GM21447 (cell line): ENCODE measurements at regions not wholly inside any gene's neighbourhood (a gene's known extent, or its start where the extent isn't known, plus 50 kb on each side); places are given as distances from the start of the nearest gene placed in this dataset.
A peak's percentile ranks its signal among the peaks of the same experiment; 100 is the strongest.

Experiments
- ATAC-seq: cut with Tn5 transposase; IDR thresholded peaks from one replicate; pipeline ENCODE4 v1.9.1; 2021; ENCODE audit not compliant: unreplicated experiment

GRCh38 chr3:103048068-103048722, 613.4 kb downstream of the ZPLD1 start:
- ATAC-seq, result no peak

DNA sequence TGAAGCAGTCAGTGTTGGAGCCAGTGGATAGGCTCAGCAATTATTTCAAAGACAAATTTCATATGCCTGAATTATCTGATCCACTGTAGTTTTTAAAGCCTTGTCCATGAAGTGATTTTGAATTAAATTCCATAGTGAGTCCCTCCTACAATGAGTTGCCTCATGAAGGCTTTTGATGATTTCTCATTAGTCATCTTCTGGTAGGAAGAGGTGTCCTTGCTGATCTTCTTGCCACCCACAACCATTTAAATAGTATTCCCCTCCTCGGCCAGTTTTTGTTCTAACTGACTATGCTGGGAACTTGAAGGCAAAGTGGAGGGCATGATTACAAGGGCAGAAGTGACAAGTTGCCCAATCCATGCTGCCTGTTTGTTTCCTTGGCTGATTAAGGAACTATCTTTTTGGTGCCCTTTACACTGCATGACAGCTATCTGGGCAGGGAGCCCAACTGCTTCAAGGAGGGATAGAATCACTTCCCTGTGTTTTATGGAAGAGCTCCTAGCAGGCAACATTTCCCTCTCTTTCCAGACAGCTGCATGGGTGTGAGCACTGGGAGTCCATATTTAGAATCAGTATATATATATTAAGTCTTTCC, 617.5 kb downstream of the ZPLD1 start:
- no peak for ATAC-seq

DNA sequence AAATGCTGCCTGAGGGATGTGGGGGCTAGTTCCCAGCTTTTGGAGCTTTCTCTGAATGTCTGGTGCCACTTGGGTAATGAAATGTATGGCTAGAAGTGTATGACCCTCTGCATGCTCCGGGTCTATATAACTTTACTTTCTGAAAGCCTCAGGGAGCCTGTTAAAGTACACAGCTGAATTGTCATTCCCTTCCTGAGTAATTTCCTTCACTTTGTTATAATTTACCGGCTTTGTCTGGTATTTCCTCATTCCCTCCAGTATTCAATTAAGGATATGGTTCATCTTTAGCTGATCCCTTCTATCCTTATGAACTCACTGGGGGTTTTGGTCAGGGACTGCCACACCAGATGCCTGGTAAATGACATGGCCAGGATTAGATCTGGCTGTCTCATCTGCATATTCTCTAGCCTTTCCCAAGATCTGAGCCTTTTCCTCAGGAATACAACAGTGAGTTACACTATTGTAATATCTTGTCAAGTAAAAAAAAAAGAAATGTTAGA, 620.3 kb downstream of the ZPLD1 start:
- no peak for ATAC-seq

DNA sequence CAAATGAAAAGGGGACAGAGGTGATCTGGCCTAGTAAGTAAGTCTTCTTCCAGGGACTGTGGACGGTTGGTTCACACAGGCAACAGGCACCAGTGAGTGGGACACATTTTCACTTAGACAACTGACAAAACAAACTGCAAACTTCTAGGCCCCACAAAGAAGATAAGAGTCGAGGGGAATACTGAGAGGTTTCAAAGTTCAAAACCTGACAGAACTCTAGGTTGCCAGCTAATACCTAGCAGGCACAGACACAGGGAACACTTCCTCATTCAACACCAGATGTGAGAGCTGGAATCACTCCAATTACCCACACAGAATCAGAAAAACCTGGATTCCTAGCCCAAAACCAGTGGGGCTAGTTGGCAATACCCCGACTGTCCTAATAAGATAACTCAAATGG, 621.7 kb downstream of the ZPLD1 start:
- no peak for ATAC-seq

GRCh38 chr3:103057003-103057402, 622.2 kb downstream of the ZPLD1 start:
- no peak for ATAC-seq

DNA sequence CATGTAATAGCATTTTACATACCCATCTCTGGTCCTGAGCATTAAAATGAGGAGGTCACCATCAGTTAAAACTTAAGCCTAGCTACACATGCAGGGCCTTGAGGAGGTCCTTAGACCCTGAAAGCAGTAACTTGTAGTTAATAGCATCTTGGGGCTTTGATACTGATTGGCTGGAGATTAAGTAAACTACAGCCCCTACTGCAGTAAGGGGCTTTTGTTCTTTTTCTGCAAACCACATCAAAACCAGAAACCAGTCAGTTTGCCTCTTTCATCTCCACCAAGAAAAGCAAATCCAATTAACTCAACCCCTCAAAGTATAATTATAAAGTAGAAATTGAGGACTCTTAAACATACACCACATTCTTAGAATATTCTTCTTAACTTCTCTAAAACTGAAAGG, 622.7 kb downstream of the ZPLD1 start:
- ATAC-seq, result no peak

GRCh38 chr3:103059432-103059831, 624.6 kb downstream of the ZPLD1 start:
- ATAC-seq, result no peak

- no peak for ATAC-seq
These were observed 625.4 kb downstream of the ZPLD1 start for GRCh38 chr3:103060242-103060641.

DNA sequence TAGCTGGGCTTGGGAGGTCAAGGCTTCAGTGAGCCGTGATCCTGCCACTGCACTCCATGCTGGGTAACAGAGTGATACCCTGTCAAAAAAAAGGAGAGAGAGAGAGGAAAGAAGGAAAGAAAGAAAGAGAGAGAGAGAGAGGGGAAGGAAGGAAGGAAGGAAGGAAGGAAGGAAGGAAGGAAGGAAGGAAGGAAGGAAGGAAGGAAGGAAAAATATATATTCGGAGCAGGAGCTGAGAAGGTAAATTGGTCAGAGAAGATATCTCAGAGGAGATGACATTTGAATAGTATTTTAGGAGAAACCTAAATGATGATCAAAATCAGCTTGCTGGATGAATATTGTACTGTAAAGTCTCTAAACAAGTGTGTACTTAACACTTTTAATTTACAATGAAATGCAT, 633.1 kb downstream of the ZPLD1 start:
- no peak for ATAC-seq

DNA sequence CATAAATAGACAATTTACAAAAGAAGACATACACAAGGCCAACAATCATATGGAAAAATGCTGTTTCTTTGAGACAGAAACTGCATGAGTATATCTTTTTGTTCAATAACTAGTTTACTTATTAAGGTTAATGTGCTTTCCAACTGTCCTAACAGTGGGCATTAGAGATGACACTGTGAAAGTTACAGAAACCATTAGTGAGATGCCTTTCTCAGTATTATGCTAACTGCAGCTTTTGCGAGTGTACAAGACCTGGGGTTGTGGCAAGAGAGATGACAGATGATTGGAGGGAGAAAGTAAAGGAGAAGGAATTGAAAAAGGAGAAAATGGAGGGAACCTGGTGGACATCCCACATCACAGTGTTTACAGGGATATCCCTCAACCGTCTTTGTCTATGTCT, 640.5 kb downstream of the ZPLD1 start:
- no peak for ATAC-seq

DNA sequence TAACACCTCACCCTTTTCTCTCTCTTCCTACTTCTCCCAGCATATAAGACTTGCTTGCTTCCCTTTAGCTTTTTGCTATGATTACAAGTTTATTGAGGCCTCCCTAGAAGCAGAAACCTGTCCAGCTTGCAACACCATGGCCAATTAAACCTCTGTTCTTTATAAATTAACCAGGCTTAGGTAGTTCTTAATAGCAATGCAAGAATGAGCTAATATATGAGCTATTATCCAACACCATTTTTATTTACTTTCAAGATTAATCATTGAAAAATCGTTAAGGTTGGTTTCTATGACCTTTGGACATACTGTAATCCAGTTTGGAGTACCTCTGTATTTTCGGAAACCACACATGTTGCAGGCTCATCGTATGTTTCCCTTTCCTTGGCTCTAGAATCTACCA, 643.1 kb downstream of the ZPLD1 start:
- ATAC-seq, result no peak

DNA sequence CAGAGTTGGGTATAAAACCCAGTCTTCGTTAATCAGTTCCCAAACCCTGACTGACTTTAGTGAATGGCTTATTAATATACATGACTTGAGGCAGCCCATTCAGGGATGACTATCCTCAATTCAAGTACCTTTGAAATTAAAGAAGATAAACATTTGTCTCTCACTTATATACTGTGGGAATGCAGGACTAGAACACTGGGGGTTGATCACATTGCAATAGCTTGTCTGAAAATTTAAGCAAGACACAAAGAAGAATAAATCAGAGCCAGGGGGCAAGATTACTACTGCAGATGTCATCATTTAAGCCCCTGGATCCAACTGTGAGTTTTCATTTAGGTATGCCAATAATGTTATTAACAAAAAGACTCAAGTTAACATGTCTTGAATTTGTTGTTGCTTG, 647.7 kb downstream of the ZPLD1 start:
- ATAC-seq, result no peak

GRCh38 chr3:103083848-103084631, 649.2 kb downstream of the ZPLD1 start:
- ATAC-seq, result no peak

- peak; percentile 64 for ATAC-seq
These were observed 650.6 kb downstream of the ZPLD1 start for GRCh38 chr3:103085465-103085864.

DNA sequence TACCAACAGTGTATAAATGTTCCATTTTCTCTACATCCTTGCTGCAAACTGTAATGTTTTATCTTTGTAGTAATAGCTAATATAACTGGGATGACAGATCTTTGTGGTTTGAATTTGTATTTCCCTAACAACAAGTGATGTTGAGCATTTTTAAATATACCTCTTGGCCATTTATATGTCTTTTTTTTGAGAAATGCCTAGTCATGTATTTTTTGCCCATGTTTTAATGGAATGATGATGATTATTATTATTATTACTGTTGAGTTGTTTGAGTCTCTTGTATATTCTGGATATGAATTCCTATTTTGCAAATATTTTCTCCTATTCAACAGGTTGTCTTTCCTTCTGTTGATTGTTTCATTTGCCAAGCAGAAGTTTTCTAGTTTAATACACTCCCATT, 654.9 kb downstream of the ZPLD1 start:
- no peak for ATAC-seq

GRCh38 chr3:103105206-103105605, 670.4 kb downstream of the ZPLD1 start:
- no peak for ATAC-seq

DNA sequence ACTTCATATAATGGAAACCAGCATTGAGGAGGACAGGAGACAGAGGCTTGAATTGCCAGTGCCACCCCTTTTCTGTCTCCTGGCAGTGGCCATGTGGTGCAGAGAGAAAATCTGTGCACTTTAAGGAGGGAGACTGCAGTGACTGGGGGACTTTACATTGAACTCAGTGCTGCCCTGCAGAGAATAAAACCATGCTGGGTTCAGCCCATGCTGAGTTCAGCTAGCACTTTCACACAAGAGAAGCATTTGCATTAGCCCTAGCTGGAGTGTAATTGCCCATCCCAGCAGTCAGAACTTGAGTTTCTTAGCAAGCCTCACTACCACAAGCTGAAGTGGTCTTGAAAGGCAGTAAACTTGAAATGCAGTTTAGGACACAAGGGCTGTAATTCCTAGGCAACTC, 677.5 kb downstream of the ZPLD1 start:
- ATAC-seq, result no peak

GRCh38 chr3:103126115-103126514, 691.3 kb downstream of the ZPLD1 start:
- ATAC-seq, result peak; percentile 39

- ATAC-seq, result no peak
These were observed 692.3 kb downstream of the ZPLD1 start for GRCh38 chr3:103127098-103127630.

DNA sequence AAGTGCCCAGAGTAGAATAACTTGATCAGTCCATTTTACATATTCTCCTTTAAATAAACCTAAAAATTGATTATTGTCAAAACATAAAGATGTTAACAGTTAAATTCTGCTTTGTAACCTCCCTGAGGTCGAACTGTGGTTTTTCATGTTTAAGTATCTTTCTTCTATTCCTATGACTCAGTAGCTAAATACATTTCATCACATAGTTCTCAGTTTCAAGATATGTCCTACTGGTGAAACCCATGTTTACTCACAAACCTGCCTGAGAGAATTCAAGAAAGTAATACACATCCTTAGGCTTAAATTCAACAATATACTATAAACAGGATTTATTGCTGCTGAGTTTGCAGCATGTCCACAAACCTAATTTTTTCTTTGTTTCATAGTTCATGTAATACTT, 692.9 kb downstream of the ZPLD1 start:
- ATAC-seq, result peak; percentile 93

DNA sequence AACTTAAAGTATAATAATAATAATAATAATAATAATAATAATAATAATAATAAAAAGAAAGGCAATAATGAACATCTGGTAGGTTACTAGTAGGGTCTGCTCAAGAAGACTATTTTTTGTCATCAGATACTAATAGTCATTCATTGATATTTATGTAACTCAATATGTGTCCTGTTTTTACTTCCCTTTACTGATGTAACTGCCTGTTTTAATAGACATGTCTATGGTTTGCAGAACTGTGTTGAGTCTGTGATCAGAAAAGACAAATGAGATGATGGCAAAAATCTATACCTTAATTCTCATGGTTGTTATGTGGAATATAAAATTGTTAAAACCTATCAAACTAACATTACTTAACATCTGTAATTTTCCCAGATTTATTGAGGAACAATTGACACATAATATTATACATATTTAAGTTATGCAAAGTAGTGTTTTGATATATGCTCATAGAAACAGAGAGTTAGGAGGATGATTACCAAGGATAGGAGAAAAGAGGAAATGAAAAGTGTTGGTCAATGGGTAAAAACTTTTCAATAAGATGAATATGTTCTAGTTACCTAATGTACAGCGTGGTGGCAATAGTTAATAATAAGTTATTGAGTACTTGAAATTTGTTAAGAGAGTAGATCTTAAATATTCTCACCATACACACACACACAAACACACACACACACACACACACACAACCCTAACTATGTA, 699.4 kb downstream of the ZPLD1 start:
- ATAC-seq, result peak; percentile 72
